Stimulated activated memory B cell treated with anti-CD40 and anti-IgM and Interleukin-4, amounts not matched to agents 10 μg/mL and 1 μg/mL and 100 μg/mL, for 72 hours (primary cell): ENCODE measurements at regions not wholly inside any gene's neighbourhood (a gene's known extent, or its start where the extent isn't known, plus 50 kb on each side); places are given as distances from the start of the nearest gene placed in this dataset.
"Not testable (repeated sequence)": the region's sequence is repeated elsewhere in the genome, so short reads cannot be mapped to it uniquely, and the experiment has no call there.

Experiments
- ATAC-seq: fragments of 150-1000 bp; cut with Tn5 transposase; 2 replicates; pipeline ENCODE4 v1.10.0; 2021
- H3K27ac Mint-ChIP-seq: one replicate; pipeline ENCODE4 v1.8.0; 2022; ENCODE audit warnings: mild to moderate bottlenecking, mixed read lengths
- H3K27me3 Mint-ChIP-seq: one replicate; pipeline ENCODE4 v1.8.0; 2022; ENCODE audit warnings: mixed read lengths
- H3K36me3 Mint-ChIP-seq: one replicate; pipeline ENCODE4 v1.8.0; 2022; ENCODE audit warnings: mixed read lengths
- H3K4me1 Mint-ChIP-seq: one replicate; pipeline ENCODE4 v1.8.0; 2022; ENCODE audit warnings: mixed read lengths
- H3K4me3 Mint-ChIP-seq: one replicate; pipeline ENCODE4 v1.8.0; 2022; ENCODE audit warnings: mild to moderate bottlenecking, moderate library complexity, mixed read lengths
- H3K9me3 Mint-ChIP-seq: one replicate; pipeline ENCODE4 v1.8.0; 2022; ENCODE audit warnings: mixed read lengths

- H3K27me3 Mint-ChIP-seq: peaks cover 12% of the 10 kb centered on the region
- no peak for ATAC-seq
- H3K4me3 Mint-ChIP-seq: no peak overlapping the region
- H3K9me3 Mint-ChIP-seq: peaks cover 3% of the 10 kb centered on the region
- peak overlapping the region; percentile 31 for H3K27ac Mint-ChIP-seq
- H3K4me1 Mint-ChIP-seq: peaks cover 14% of the 10 kb centered on the region
- H3K36me3 Mint-ChIP-seq: no peaks in the 10 kb centered on the region
Observed at GRCh38 chr3:61357902-61358301, 106.7 kb upstream of the FHIT start.

GRCh38 chr3:61358364-61358763 lies 107.1 kb upstream of the FHIT start:
- Mint-ChIP-seq H3K27me3 (peaks cover 14% of the 10 kb centered on the region), H3K36me3 (no peaks in the 10 kb centered on the region), H3K4me1 (peaks cover 14% of the 10 kb centered on the region), H3K9me3 (peaks cover 3% of the 10 kb centered on the region), H3K27ac (peak overlapping the region; percentile 31), H3K4me3 (no peak overlapping the region)
- peak; percentile 96 for ATAC-seq

- no peak overlapping the region for H3K27ac Mint-ChIP-seq
- peaks cover 21% of the 10 kb centered on the region for H3K27me3 Mint-ChIP-seq
- H3K36me3 Mint-ChIP-seq: no peaks in the 10 kb centered on the region
- ATAC-seq: no peak
- H3K4me3 Mint-ChIP-seq: no peak overlapping the region
- H3K9me3 Mint-ChIP-seq: peaks cover 4% of the 10 kb centered on the region
- H3K4me1 Mint-ChIP-seq: peaks cover 8% of the 10 kb centered on the region
Observed at GRCh38 chr3:61360297-61360965, 109.2 kb upstream of the FHIT start.

- no peak overlapping the region for H3K4me3 Mint-ChIP-seq
- no peak overlapping the region for H3K27ac Mint-ChIP-seq
- H3K36me3 Mint-ChIP-seq: no peaks in the 10 kb centered on the region
- ATAC-seq: no peak
- H3K9me3 Mint-ChIP-seq: peaks cover 2% of the 10 kb centered on the region
- H3K27me3 Mint-ChIP-seq: no peaks in the 10 kb centered on the region
- no peaks in the 10 kb centered on the region for H3K4me1 Mint-ChIP-seq
Observed at GRCh38 chr3:61369678-61370077, 118.4 kb upstream of the FHIT start.

GRCh38 chr3:61371123-61371522 lies 119.9 kb upstream of the FHIT start:
- no peak overlapping the region for H3K27ac Mint-ChIP-seq
- no peaks in the 10 kb centered on the region for H3K36me3 Mint-ChIP-seq
- H3K9me3 Mint-ChIP-seq: peaks cover 2% of the 10 kb centered on the region
- H3K27me3 Mint-ChIP-seq: no peaks in the 10 kb centered on the region
- H3K4me1 Mint-ChIP-seq: no peaks in the 10 kb centered on the region
- H3K4me3 Mint-ChIP-seq: no peak overlapping the region
- no peak for ATAC-seq

GRCh38 chr3:61372723-61373122 lies 121.5 kb upstream of the FHIT start:
- Mint-ChIP-seq H3K4me3 (no peak overlapping the region), H3K27me3 (peaks cover under 1% of the 10 kb centered on the region), H3K4me1 (no peaks in the 10 kb centered on the region), H3K27ac (no peak overlapping the region), H3K9me3 (no peaks in the 10 kb centered on the region), H3K36me3 (no peaks in the 10 kb centered on the region)
- no peak for ATAC-seq

GRCh38 chr3:61378311-61378710 lies 127.1 kb upstream of the FHIT start:
- Mint-ChIP-seq H3K36me3 (no peaks in the 10 kb centered on the region), H3K4me3 (no peak overlapping the region), H3K4me1 (peaks cover 4% of the 10 kb centered on the region), H3K27me3 (peaks cover 35% of the 10 kb centered on the region), H3K27ac (no peak overlapping the region), H3K9me3 (no peaks in the 10 kb centered on the region)
- ATAC-seq: no peak

- no peak overlapping the region for H3K4me3 Mint-ChIP-seq
- peaks cover 4% of the 10 kb centered on the region for H3K4me1 Mint-ChIP-seq
- peak; percentile 71 for ATAC-seq
- H3K36me3 Mint-ChIP-seq: no peaks in the 10 kb centered on the region
- peaks cover 47% of the 10 kb centered on the region for H3K27me3 Mint-ChIP-seq
- no peak overlapping the region for H3K27ac Mint-ChIP-seq
- H3K9me3 Mint-ChIP-seq: no peaks in the 10 kb centered on the region
Observed at GRCh38 chr3:61381745-61382392, 130.6 kb upstream of the FHIT start.

- no peak overlapping the region for H3K4me3 Mint-ChIP-seq
- H3K36me3 Mint-ChIP-seq: no peaks in the 10 kb centered on the region
- H3K27me3 Mint-ChIP-seq: peaks cover 17% of the 10 kb centered on the region
- peaks cover 3% of the 10 kb centered on the region for H3K9me3 Mint-ChIP-seq
- no peak for ATAC-seq
- H3K27ac Mint-ChIP-seq: no peak overlapping the region
- H3K4me1 Mint-ChIP-seq: no peaks in the 10 kb centered on the region
Observed at GRCh38 chr3:61387817-61388216, 136.6 kb upstream of the FHIT start.

- not testable (repeated sequence) for H3K27ac Mint-ChIP-seq, H3K27me3 Mint-ChIP-seq, H3K36me3 Mint-ChIP-seq, H3K4me1 Mint-ChIP-seq, H3K4me3 Mint-ChIP-seq, H3K9me3 Mint-ChIP-seq, ATAC-seq
Observed at GRCh38 chr3:61393480-61393947, 142.3 kb upstream of the FHIT start.

- no peaks in the 10 kb centered on the region for H3K36me3 Mint-ChIP-seq
Observed at GRCh38 chr3:61401359-61401758, 150.1 kb upstream of the FHIT start.

GRCh38 chr3:61407397-61407796 lies 154.0 kb upstream of the PTPRG start:
- Mint-ChIP-seq H3K4me3 (no peak overlapping the region), H3K4me1 (no peaks in the 10 kb centered on the region), H3K36me3 (no peaks in the 10 kb centered on the region), H3K27me3 (peaks cover 24% of the 10 kb centered on the region), H3K27ac (no peak overlapping the region), H3K9me3 (no peaks in the 10 kb centered on the region)
- no peak for ATAC-seq

More at GRCh38 chr3:61401359-61401758, 150.1 kb upstream of the FHIT start:
- Mint-ChIP-seq H3K27me3 (no peaks in the 10 kb centered on the region), H3K4me3 (no peak overlapping the region), H3K27ac (no peak overlapping the region), H3K9me3 (no peaks in the 10 kb centered on the region), H3K4me1 (no peaks in the 10 kb centered on the region)
- no peak for ATAC-seq

- peaks cover 24% of the 10 kb centered on the region for H3K27me3 Mint-ChIP-seq
Observed at GRCh38 chr3:61409638-61410037, 151.7 kb upstream of the PTPRG start.

GRCh38 chr3:61410358-61410757 lies 151.0 kb upstream of the PTPRG start:
- not testable (repeated sequence) for ATAC-seq, H3K4me1 Mint-ChIP-seq, H3K4me3 Mint-ChIP-seq, H3K9me3 Mint-ChIP-seq, H3K36me3 Mint-ChIP-seq, H3K27ac Mint-ChIP-seq
- H3K27me3 Mint-ChIP-seq: peaks cover 24% of the 10 kb centered on the region

More at GRCh38 chr3:61409638-61410037, 151.7 kb upstream of the PTPRG start:
- H3K36me3 Mint-ChIP-seq: no peaks in the 10 kb centered on the region
- H3K4me3 Mint-ChIP-seq: no peak overlapping the region
- H3K9me3 Mint-ChIP-seq: no peaks in the 10 kb centered on the region
- H3K4me1 Mint-ChIP-seq: no peaks in the 10 kb centered on the region
- H3K27ac Mint-ChIP-seq: no peak overlapping the region
- ATAC-seq: no peak

GRCh38 chr3:61411009-61411662 lies 150.2 kb upstream of the PTPRG start:
- H3K27me3 Mint-ChIP-seq: peaks cover 24% of the 10 kb centered on the region
- no peaks in the 10 kb centered on the region for H3K9me3 Mint-ChIP-seq
- ATAC-seq: no peak
- no peaks in the 10 kb centered on the region for H3K36me3 Mint-ChIP-seq
- no peak overlapping the region for H3K4me3 Mint-ChIP-seq
- H3K4me1 Mint-ChIP-seq: no peaks in the 10 kb centered on the region
- no peak overlapping the region for H3K27ac Mint-ChIP-seq

- Mint-ChIP-seq H3K36me3 (no peaks in the 10 kb centered on the region), H3K27ac (no peak overlapping the region), H3K4me3 (no peak overlapping the region), H3K4me1 (no peaks in the 10 kb centered on the region), H3K9me3 (no peaks in the 10 kb centered on the region), H3K27me3 (peaks cover 13% of the 10 kb centered on the region)
- no peak for ATAC-seq
Observed at GRCh38 chr3:61414456-61414855, 146.9 kb upstream of the PTPRG start.
